Mucosa of gallbladder (tissue), 1 donor: ENCODE measurements at regions not wholly inside any gene's neighbourhood (a gene's known extent, or its start where the extent isn't known, plus 50 kb on each side); places are given as distances from the start of the nearest gene placed in this dataset.

Experiments used
- DNase-seq: peaks from one replicate; pipeline ENCODE4 v3.0.0-alpha.2; 2020; ENCODE audit warnings: low spot score
- donor health status: DM: no; HTN: no; CAD: no.

DNA sequence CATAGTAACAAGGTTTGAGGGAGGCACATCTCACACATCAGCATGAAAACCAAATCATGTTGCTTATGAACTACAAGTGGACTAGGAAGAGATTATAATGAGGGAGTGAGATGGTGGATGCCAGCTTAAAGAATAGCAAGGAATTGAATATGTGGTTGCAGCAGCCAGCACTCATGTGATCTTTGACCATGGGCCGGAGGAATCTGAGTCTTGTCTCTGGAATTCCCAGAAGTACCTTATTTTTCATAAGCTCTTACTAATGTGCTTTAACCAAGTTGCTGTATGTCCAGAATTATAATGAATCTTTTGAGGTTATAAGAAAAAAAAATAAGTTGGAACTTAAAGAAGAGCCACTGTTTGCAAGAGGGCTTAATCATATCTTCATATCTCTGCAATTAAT lies 97.0 kb downstream of the DISP1 start:
- no peak for DNase-seq

DNA sequence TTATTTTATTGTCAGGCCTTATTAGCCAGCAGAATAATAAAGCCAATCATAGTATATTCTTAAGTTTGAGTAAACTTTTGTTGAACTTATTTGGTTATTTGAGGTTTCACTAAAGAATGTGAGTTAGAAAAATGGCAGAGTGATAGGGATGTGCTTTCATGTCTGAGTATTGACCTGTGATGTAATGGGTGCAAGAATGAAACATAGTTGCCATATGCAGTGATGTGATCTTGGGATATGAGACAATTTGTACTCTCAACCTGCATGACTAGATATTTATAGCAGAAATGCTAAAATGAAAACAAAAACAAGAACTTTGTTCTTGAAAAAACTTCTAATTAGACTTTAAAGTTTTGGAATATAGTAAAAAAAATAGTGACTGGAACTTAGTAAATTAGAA lies 97.9 kb downstream of the DISP1 start:
- DNase-seq, result no peak

DNA sequence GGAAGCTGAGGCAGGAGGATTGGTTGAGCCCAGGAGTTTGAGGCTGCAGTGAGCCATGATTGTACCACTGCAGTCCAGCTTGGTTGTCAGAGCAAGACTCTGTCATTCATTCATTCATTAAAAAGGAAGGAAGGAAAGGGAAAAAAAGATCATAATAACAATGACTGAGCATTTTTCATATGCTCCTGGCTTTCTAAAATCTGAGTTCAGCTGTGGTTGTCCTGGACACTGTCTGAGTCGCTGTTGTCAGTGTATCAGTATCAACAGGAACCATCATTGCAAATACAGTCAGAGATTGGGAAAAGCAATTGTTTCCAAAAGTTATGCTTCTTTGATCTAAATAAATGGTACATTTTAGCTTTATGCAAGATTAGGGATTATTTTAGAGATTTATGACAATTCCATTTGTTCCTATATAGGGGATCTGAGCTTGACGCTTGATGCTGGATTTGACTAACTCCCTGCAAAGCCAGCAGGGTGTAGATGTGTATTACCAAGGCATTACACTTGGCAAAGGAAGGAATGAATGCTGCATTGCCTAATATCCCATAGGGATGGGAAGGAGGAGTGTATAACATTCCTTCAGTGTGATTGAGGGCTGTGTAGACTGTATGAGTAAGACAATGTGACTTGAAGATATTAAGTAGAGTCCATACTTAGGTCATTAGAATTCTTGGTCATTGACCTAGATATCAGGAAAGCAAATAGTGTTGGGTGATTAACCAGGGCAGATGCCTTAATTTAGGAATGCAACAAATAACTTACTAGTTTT lies 100.2 kb downstream of the DISP1 start:
- no peak for DNase-seq

DNA sequence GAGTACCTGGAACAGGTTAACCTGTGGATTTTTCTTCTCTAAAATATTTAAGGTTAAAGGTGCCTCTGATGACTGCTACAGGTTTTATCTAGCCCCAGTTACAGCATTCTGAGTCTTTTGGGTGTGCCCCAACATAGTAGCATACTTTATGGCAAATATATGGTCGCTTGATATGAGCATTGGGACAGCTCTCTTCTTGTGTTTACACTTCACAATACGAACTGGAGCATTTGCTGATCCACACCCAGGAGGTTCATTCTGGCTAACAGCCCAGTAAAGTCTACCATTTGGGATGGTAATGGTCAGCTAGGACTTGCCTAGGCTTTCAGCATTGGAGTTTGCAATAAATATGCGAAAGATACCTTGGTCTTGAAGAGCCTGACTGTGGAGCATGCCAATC lies 101.3 kb downstream of the DISP1 start:
- no peak for DNase-seq

DNA sequence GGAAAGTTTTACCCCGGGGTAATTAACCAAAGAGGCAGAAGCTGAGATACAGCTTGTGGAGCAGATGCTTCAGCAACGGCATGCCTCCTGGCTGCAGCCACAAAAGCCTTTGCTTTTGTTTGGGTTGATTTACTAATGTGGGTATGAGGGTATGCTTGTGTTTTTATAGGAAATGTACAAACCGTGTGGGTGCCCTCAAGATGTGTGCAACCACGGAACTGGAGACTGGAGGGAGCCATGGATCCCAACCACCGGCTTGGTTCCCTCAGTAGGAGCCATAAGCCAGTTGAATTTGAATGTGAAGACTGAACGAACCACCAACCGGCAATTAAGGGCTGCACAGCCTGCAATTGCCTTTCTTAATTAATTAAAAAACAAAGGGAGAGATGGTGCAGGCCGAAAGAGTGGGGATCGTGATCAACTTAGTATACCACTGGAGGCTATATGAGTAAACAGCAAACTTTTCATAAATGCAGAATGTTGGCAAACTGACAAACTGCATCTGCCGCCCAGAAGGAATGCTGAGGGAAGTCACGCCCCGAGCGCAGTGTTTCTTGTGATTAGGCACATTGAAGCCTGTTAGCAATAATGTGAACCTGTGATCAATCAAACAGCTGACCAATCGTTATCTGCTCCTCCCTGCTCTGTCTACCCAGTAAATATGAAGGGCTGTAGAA lies 104.1 kb downstream of the DISP1 start:
- DNase-seq, result no peak

DNA sequence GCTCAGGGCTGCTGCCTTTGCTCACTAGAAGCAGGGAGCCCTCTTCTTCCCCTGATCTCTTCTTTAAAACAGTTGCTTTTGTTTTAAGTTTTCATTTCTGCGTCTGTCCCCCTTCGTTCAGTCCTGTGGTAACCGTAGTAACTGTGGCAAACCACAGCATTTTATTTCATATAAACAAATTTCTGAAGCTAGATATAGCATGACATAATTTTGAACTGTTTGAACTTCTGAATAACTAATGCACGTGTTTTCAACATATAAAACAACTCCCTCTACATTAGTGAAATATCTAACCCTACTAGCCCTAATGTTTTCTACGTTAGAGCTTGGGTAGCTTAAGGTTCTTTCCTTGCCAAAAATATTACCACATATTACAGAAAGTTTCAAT lies 104.6 kb downstream of the DISP1 start:
- DNase-seq, result no peak

DNA sequence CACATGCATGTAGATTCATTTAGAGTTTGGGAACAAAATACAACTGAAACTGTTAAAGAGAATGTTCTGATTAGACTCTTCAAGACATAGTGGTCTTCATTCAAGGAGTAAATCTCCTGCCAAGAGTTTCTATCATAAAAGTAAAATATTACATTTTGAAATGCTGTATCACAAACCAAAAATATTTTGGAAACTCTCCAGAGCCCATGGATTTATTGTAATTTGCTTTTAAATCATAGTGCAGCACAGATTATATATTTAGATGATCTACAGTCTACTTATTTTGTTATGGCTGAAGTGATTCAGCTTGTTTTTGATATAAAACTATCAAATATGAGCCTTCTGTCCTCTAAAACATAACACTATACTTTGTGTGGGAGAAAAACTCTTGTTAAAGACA lies 105.3 kb downstream of the DISP1 start:
- no peak for DNase-seq

DNA sequence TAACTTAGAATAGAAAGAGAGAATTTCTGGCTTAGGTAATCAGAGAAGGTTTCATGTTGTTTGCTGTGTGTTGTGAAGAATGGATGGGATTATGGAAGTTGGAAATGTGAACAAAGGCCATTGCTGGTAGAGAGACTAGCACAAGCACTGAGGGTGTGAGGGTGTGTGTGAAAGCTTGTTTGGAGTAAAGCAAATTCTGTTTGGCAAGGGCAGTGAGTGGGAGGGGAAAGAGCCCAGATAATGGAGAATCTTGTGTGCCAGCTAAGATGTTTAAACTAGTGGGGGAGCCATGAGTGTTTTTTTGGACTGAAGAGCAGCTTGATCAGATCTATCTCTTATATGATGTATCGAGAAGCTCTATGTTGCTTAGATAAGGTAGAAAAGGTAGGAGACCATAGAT lies 107.1 kb downstream of the DISP1 start:
- DNase-seq, result no peak

DNA sequence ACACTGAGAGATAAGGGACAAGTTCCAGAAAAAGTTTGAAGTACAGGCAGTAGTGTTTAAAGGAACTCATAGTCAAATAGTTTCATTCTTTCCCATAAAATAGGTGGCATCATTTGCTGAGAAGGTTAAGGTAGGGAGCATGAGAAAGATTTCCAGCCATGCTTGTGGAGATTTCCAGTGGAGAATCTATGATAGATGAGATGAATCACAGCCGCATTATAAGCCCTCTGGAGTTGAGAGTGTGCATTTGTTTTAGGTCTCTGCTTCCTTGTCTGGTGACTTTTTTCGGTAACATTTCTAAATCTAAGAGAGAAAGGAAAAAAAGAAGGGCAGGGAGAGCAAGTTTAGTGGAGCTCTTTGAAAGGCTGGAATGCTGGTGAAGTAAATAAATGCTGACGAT lies 108.7 kb downstream of the DISP1 start:
- DNase-seq, result no peak

DNA sequence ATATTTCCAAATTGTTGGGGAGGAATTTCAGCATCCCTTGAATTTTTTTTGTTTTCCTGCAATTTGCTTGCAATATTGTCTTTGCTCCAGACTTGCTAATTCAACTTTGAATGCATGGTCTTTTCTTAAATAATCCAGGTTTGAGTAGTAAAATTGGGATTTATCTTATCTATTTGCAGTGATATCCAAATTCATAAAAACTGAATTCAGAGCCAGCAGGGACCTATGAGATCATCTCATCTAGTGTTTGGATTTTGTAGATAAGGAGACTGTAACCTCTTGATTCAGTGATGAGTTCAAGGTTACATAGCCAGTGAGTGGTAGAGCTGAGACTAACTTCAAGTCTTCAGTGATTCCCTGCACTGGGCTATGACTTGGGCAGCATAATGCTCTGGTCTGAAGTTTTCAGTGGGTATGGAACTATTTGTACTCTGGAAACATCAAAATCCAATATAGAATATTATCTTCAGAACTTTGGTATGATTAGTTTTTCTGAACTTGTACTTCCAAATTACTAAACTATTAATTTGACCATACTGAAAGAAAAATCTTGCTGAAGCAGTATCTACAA lies 109.4 kb downstream of the DISP1 start:
- DNase-seq, result no peak

DNA sequence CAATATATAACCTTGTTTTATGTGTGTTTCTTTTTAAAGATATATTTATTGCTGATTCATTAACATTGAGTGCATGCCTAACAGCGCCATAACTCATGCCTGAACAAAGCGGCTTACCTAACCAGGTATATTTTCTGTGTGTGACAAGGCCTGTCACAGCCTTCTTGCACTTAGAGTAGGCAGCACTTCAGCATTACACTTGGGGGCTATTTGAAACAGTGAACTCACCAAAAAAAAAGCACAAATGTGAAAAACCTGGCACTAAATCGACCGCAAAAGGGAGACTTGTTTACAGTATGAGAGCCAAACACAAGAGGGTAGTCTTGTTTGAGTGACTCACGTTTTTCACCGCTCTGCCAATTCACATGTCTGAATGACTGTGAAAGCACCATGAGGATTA lies 111.7 kb downstream of the DISP1 start:
- no peak for DNase-seq

DNA sequence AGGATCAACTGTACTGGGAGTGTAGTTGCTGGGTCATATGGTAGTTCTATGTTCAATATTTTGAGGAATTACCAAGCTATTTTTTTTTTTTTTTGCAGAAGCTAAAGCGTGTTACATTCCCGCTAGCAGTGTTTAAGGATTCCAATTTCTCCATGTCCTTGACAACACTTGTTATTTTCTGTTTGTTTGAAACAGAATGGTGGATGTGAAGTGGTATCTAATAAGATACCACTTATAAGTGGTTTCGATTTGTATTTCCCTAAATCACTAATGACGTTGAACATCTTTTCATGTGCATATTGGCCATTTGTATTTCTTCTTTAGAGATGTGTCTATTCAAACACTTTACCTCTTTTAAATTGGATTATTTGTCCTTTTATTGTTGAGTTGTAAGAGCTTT lies 112.2 kb downstream of the DISP1 start:
- DNase-seq, result no peak

DNA sequence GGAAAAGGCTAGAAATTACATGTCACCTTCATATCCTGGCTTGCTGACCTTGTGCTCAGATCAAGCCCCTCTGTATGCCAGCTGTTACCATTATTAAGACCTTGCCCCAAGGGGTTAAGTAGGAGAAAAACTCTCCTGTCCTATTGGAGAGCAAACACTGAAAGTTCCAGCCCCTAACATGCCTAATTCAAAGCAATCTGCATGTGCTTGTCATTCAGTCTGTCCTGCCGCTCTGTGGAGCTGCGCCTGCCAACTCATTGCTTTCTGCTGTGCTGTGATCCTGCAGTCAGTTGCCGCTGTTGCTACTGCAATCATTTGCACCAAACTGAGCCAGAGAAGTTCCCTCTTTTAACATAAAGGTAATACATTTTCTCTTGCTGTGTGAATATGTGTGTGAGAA lies 113.4 kb downstream of the DISP1 start:
- DNase-seq, result peak; percentile 54

DNA sequence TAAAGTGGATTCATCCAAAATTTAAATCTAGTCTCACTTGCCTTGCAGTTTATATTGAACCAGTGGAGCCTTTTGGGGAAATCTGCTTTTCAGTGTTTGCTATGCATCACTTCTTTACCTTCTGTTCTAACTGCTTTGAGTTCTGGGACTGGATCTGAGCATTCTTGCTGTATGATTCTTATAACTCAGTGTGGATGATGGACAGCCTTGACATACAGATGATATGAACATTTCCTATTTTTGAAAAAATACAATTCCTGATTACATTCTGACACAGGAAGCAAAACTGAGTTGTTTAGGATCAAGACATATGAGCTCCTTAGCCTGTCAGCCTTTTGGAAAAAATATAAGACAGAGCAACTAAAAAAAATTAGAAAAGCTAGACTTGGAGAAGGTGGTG lies 115.2 kb downstream of the DISP1 start:
- DNase-seq, result no peak

DNA sequence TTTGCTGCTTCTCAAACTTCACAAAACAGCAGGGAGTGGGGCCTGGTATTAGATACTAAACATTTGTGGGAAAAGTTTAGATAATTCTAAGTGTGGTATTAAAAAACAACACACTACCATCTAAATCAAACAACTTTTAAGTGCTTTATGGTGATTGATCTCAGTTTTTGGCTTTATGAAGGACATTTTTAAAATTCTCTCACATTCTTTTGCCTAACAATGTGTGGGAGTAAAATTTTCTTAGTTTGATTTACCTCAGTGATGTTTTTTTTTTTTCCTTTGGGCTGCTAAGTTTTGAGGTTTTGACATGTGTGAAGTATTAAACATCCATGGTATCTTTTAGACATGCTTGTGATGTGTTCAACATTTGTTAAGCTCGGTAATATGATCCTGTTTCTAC lies 116.2 kb downstream of the DISP1 start:
- no peak for DNase-seq

DNA sequence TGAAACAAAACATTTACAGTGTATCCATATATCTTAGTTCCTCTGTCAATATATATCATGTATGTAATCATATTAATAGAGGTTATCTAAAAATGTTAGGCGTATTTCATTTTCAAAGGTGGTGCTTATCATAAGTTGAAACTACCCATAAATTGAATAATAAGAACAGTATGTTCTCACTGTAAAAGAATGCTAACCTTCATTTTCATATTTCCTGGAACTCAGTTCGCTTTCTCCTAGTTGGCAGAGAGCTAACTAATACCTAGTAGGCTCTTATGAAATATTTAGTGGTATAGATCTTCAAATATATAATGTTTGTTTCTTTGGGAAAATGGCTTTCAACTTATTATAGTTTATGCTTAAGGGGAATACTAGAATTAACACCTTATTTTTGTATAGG lies 118.4 kb downstream of the DISP1 start:
- no peak for DNase-seq

DNA sequence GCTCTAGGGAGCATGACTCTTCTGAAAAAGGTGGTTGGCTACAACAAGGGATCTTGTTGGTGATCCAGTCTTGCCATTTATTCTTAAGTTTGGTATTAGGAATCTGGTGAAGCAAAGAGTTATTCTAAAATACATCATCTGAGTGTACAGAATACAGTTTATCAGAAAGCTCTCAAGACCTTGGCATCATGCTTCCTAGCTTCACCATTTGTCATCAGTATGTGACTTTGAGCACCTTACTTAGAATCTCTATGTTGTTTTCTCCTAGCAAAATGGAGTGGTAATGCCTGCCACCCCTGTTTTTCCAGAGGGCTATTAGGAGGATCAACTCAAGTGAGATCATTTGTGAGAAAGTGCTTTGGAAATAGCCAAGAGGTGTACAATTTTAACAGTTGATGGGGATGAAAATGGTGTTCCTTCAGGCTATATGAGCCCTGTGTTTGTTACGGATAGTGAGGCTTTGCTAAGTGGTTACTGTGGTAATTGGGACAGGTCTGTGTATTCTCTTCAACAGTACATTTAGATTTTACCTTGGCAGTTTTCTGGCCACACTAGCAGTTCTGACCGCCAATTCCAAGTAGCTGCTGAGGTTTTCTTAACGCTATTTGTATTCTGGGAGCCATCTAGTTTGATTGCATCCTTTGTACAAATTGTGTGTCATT lies 120.5 kb downstream of the DISP1 start:
- DNase-seq, result no peak

DNA sequence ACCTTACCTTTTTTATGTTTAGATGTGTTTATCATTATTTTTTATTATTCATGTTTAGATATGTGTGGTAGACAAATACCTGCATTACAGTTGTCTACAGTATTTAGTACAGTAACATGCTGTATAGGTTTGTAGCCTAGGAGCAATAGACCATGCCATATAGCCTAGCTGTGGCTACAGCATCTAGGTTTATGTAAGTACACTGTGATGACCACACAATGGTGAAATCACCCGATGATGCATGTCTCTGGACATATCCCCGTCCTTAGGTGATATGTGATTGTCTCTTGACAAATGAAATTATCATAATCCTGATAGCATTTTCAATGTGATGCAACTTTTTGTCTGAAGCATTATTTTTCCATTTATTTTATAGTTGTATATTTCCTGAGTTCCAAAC lies 121.2 kb downstream of the DISP1 start:
- DNase-seq, result no peak

DNA sequence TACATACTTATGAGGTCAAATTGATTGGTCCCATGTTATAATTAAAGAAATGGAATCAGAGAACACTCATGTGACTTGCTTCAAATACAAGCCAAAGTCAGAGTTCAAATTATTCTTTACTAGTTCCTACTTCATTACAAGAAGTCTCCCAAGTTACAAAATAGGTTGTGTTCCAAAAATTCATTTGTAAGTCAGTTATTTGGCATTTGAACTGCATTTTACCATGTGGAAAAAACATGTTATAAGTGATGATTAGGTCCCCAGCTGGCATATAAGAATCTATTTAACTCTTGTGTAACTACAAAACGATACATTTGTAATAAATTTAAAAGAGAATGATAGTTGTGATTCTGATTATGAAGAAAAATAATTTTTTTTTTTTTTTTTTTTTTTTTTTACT lies 124.1 kb downstream of the DISP1 start:
- DNase-seq, result no peak

DNA sequence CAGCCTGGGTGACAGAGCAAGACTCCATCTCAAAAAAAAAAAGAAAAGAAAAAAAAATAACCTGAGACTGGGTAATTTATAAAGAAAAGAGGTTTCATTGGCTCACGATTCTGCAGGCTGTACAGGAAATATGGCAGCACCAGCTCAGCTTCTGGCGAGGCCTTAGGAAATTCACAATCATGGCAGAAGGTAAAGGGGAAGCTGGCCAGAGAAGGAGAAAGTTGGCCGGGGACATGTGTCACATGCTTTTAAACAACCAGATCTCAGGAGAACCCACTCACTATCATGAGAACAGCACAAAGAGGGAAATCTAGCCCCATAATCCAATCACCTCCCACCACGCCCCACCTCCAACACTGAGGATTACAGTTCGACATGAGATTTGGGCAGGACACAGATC lies 125.3 kb downstream of the DISP1 start:
- DNase-seq, result no peak

DNA sequence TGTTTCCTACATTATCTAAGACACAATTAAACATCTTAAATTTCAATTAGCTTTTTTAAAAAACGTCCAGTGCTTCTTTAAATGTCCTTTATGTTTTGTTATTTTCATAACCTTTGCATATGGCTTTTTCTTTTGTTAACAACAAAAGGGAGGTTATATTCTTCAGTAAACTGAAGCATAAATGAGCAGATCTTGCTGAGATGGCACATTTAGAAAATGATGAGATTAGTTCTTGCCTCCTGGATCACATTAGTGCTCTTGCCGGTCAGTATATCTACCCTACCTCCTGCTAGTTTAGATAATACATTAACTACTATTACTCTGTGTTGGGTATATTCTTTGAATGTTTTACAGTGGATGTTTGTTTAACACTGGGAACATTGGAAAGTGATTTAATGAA lies 126.1 kb downstream of the DISP1 start:
- DNase-seq, result no peak

DNA sequence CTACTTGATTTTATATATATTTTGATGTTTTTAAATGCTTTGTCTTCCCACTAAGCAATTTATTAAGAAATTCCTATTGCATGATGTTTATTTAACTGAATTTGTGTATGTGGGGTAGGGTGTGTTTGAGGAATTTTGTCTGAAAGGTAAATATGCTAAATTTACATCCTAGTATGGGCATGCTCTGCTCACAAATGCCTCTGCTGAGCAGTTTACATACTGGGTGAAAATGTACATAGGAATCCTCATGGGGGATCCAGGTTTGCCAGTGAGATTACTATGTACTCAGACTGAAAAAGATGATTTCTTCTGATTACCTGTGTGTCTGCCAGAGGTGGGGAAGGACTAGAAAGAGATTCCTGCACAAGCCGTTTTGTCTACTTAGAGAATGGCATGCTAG lies 126.6 kb downstream of the DISP1 start:
- DNase-seq, result no peak

DNA sequence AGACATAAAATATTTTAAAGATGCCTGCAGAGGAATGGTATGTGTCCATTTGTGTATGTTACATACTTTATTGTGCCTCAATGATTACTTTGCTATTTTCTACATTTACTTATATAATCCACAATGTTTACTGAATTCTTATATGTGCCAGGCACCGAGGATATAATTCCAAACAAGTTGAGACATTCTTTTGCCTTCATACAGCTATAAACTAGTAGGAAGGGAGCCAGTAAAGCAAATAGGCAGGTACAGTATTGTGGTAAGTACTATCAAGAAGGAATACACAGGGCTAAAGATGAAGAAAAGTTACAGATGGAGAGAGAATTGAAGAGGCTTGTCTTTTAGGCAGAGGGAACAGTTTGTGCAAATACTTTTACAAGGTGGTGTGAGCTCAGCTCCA lies 131.6 kb downstream of the DISP1 start:
- no peak for DNase-seq
